ENCODE measurements at regions not wholly inside any gene's neighbourhood (a gene's known extent, or its start where the extent isn't known, plus 50 kb on each side); places are given as distances from the start of the nearest gene placed in this dataset.

DNA sequence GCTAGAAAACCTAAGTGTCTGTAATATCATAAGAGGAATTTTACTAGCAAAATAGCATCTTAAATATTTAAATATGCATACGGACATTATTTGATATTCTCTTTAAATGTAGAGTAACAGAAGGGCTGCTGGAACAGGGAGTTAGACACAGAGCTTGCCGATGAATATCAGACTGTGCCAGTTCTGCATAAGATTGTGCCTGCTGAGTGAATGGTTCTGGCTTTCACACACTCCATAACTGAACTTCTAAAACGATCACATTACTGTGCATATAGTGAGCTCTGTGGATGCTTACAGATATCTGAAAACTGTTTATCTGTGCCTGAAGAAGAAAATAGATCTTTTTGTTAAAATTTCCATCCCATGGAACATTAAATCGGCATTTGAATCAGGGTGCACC is 867.4 kb upstream of the PCDH10 start:
- TF ChIP-seq, protein P1, sequence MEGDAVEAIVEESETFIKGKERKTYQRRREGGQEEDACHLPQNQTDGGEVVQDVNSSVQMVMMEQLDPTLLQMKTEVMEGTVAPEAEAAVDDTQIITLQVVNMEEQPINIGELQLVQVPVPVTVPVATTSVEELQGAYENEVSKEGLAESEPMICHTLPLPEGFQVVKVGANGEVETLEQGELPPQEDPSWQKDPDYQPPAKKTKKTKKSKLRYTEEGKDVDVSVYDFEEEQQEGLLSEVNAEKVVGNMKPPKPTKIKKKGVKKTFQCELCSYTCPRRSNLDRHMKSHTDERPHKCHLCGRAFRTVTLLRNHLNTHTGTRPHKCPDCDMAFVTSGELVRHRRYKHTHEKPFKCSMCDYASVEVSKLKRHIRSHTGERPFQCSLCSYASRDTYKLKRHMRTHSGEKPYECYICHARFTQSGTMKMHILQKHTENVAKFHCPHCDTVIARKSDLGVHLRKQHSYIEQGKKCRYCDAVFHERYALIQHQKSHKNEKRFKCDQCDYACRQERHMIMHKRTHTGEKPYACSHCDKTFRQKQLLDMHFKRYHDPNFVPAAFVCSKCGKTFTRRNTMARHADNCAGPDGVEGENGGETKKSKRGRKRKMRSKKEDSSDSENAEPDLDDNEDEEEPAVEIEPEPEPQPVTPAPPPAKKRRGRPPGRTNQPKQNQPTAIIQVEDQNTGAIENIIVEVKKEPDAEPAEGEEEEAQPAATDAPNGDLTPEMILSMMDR (conservative IDR thresholded peaks at IDR 0.05; ENCODE audit: low read length), result no peak
- TF ChIP-seq EZH2phosphoT487 (IDR thresholded peaks at IDR 0.05; ENCODE audit: borderline replicate concordance), result no peak

All from Loucy (cell line).